ENCODE measurements at regions not wholly inside any gene's neighbourhood (a gene's known extent, or its start where the extent isn't known, plus 50 kb on each side); places are given as distances from the start of the nearest gene placed in this dataset.
A peak's percentile ranks its signal among the peaks of the same experiment; 100 is the strongest.

DNA sequence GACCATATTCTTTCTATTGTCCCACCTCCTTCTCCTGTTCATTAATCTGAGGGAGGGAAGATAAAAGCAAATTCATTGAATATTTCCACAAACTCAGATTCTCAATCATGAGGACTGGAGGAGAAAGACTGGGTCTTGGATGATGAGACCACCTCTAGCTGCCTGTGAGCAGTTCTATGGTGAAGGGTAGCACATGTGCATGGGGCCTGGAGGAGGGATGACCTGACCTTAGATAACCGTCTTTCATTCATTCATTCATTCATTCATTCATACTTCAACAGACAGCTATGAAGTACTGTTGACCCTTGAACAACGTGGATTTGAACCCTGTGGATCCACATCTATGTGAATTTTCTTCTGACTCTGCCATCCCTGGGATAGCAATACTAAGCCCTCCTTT is 68.4 kb downstream of the MED10 start:
- Histone ChIP-seq H3K9me3 (no peaks in the 10 kb centered on the region), H3K4me3 (no peak overlapping the region), H3K4me1 (no peaks in the 10 kb centered on the region), H3K27ac (no peak overlapping the region), H3K36me3 (no peaks in the 10 kb centered on the region), H3K27me3 (no peaks in the 10 kb centered on the region)
- TF ChIP-seq, protein P1, sequence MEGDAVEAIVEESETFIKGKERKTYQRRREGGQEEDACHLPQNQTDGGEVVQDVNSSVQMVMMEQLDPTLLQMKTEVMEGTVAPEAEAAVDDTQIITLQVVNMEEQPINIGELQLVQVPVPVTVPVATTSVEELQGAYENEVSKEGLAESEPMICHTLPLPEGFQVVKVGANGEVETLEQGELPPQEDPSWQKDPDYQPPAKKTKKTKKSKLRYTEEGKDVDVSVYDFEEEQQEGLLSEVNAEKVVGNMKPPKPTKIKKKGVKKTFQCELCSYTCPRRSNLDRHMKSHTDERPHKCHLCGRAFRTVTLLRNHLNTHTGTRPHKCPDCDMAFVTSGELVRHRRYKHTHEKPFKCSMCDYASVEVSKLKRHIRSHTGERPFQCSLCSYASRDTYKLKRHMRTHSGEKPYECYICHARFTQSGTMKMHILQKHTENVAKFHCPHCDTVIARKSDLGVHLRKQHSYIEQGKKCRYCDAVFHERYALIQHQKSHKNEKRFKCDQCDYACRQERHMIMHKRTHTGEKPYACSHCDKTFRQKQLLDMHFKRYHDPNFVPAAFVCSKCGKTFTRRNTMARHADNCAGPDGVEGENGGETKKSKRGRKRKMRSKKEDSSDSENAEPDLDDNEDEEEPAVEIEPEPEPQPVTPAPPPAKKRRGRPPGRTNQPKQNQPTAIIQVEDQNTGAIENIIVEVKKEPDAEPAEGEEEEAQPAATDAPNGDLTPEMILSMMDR (IDR thresholded peaks at IDR 0.05), result no peak
- FAIRE-seq, result no peak
- intact Hi-C loops (cut with DNase I), result no loop called here
- 27 to 48% methylated on average over 2 of the region's 2 CpGs for WGBS, 2 donors
- no peak for DNase-seq
- no peak for ATAC-seq

DNA sequence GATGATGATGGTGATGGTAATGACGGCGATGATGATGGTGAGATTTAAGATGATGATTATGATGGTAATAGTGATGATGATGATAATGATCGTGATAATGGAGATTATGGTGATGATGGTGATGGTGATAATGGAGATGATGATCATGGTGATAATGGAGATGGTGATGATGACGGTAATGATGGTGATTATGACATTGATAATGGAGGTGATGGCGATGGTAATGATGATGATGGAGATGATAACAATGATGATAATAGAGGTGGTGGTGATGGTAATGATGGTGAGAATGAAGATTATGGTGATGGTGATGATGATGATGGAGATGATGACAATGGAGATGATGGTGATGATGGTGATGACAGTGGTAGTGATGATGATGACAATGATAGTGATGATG is 69.7 kb downstream of the MED10 start:
- ATAC-seq (no peak), FAIRE-seq (no peak), DNase-seq (no peak)
- TF ChIP-seq, protein P1 (IDR thresholded peaks at IDR 0.05), result no peak
- Histone ChIP-seq H3K27ac (no peak overlapping the region), H3K36me3 (no peaks in the 10 kb centered on the region), H3K9me3 (no peaks in the 10 kb centered on the region), H3K4me1 (no peaks in the 10 kb centered on the region), H3K27me3 (no peaks in the 10 kb centered on the region), H3K4me3 (no peak overlapping the region)
- intact Hi-C loops (cut with DNase I), result no loop called here
- WGBS, 2 donors, result 75 to 88% methylated on average over 5 of the region's 5 CpGs

DNA sequence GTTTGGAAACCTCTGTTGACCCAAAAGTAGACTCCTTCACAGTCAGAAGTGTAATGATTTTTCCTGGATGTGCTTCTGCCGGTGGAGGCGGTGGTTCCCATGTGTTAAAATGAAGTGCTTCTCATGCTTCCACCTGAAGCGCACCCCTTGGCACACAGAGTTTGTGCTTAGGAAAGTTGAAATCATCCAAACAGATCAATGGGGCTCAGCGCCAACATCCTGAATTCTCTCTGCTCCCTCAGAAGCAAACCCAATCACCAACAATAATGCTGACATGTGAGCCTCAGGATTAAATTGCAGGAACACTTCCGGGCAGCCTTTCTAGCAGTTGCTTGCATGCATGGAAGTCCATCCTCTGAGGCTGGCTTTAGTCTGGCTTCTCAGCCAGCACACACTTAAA is 71.0 kb downstream of the MED10 start:
- Histone ChIP-seq H3K36me3 (no peaks in the 10 kb centered on the region), H3K4me3 (no peak overlapping the region), H3K9me3 (no peaks in the 10 kb centered on the region), H3K27me3 (no peaks in the 10 kb centered on the region), H3K4me1 (no peaks in the 10 kb centered on the region), H3K27ac (no peak overlapping the region)
- no peak for FAIRE-seq
- WGBS, 2 donors, result 24 to 30% methylated on average over 5 of the region's 5 CpGs
- DNase-seq, result peak in 4 of 6 donors; percentile 16 to 58 (median 25)
- intact Hi-C loops (cut with DNase I), result no loop called here
- TF ChIP-seq, protein P1 (IDR thresholded peaks at IDR 0.05), result no peak
- ATAC-seq, result peak; percentile 38 to 83 (median 54)

DNA sequence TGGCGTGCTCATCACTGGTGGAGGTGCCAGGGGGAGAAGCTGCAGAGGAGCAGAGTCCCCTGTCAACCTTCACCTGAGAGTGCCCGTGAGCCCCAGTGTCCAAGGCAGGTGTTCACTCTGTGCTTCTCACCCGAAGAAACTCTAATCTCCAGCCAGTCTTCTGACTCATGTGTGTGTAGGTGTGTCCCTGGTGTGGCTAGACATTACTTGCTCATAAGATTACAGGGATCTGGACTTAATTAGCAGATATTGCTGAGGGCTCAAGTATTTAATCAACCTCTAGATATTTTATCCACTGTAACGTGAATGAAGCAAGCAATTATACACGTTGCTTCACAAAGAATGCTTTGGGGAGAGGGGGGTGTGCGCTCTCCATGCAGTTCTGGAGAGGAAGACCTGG is 72.5 kb downstream of the MED10 start:
- WGBS, 2 donors, result 56 to 75% methylated on average over 6 of the region's 6 CpGs
- Histone ChIP-seq H3K27me3 (no peaks in the 10 kb centered on the region), H3K4me3 (no peak overlapping the region), H3K36me3 (no peaks in the 10 kb centered on the region), H3K9me3 (no peaks in the 10 kb centered on the region), H3K4me1 (no peaks in the 10 kb centered on the region), H3K27ac (no peak overlapping the region)
- ATAC-seq (no peak), FAIRE-seq (no peak), DNase-seq (no peak)
- TF ChIP-seq, protein P1 (IDR thresholded peaks at IDR 0.05), result no peak
- intact Hi-C loops (cut with DNase I), result no loop called here

DNA sequence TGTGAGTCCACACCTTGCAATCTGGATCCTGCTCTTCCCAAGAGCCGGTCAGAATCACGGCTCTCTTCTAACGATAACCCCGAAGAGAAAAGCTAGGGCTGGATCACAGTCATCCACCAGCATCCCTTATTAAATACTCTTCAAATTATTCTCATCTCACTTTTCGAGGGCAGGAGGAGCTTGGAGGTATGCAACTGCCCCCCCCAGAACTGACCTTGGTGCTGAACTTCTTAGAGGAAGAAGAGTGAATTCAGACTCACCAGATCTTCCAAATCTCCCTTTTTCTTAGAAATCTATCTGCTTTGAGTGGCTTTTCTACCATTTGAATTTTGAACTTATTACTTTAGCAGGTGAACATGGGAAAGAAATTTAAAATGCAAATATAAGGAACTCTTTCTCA is 75.7 kb downstream of the MED10 start:
- Histone ChIP-seq H3K4me1 (no peaks in the 10 kb centered on the region), H3K9me3 (no peaks in the 10 kb centered on the region), H3K27ac (no peak overlapping the region), H3K36me3 (no peaks in the 10 kb centered on the region), H3K4me3 (no peak overlapping the region), H3K27me3 (no peaks in the 10 kb centered on the region)
- intact Hi-C loops (cut with DNase I), result no loop called here
- ATAC-seq (no peak), FAIRE-seq (no peak), DNase-seq (no peak)
- TF ChIP-seq, protein P1 (IDR thresholded peaks at IDR 0.05), result no peak
- WGBS, 2 donors, result 64 to 67% methylated on average over 5 of the region's 5 CpGs
